HG03571 (cell line): ENCODE measurements at regions not wholly inside any gene's neighbourhood (a gene's known extent, or its start where the extent isn't known, plus 50 kb on each side); places are given as distances from the start of the nearest gene placed in this dataset.

Experiments used
- ATAC-seq: cut with Tn5 transposase; IDR thresholded peaks from one replicate; pipeline ENCODE4 v1.9.1; 2021; ENCODE audit not compliant: unreplicated experiment

DNA sequence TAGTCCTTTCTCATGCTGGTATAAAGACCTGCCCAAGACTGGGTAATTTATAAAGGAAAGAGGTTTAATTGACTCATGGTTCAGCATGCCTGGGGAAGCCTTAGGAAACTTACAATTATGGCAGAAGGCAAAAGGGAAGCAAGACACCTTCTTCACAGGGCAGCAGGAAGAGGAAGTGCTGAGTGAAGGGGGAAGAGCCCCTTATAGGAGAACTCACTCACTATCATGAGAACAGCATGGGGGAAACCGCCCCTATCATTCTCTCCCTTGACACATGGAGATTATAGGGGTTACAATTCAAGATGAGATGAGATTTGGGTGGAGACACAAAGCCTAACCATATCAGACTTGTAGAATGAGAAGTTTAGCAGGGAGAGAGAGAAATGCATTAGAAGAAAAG is 373.3 kb upstream of the DIAPH2 start:
- ATAC-seq = no peak

DNA sequence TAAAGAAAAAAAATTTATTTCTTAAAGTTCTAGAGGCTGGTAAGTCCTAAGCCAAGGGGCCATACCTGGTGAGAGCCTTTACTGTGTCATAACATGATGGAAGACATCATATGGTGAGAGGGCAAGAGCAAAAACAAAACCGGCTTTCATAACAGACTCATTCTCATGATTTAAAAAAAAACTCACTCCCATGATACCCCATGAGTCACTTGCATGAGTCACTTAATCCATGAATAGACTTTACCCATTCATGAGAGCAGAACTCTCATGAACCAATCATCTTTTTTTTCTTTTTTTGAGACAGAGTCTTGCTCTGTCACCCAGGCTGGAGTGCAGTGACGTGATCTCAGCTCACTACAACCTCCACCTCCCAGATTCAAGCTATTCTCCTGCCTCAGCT is 369.7 kb upstream of the DIAPH2 start:
- ATAC-seq = no peak

- ATAC-seq = no peak
Observed at GRCh38 chrX:96361844-96362243, 322.8 kb upstream of the DIAPH2 start.

- no peak for ATAC-seq
Observed at GRCh38 chrX:96372313-96373046, 312.2 kb upstream of the DIAPH2 start.

DNA sequence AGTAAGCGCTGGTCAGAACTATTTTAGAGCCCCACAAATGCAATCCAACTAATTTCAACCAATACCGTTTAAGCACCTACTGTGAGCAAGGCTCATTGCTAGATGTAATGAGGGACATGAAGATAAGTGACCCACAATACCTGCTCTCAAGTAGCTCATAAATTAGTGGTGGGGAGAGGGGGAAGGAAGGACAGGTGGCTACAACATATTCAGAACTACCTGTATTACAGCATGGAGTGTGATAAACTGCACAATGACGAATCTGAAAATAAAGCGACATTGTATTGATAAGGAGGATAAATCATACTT is 311.6 kb upstream of the DIAPH2 start:
- ATAC-seq = no peak

DNA sequence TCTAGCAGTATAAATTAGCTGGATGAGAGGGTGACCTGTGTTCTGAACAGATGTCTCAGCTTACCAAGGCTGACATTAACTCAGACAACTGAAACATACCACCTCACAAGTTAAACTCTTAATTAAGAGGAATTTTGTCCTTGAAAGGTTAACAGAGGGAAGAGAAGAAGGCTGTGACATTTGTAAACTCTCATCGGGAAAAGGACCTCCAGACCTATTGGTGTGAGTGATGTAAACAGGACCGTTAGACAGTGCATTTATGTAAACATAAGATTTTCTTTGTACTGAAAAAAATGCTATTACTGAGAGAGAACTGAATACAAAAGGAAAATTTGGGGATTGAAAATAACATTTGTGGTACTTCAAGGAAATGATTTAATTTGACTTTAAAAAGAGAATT is 308.4 kb upstream of the DIAPH2 start:
- ATAC-seq = no peak

- ATAC-seq = no peak
Observed at GRCh38 chrX:96379951-96380350, 304.7 kb upstream of the DIAPH2 start.

GRCh38 chrX:96382018-96382417 is 302.6 kb upstream of the DIAPH2 start:
- no peak for ATAC-seq

DNA sequence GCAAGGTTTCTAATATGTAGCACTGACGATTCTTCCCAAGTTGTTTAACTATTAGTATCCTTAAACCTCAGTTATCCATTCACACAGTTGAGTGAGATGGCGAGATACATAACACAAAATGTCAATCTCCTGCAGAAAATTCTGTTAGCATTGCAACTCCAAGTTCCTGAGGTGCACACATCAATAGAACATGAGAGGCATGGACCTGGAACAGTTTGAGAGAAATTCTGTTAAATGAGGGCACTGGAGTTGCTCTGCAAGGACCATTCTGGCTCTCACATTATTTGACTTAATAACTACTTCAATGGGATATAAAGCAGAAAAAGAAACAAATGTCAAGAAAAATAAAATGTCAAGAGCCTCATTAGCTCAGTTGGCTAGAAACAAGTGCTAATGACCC is 301.2 kb upstream of the DIAPH2 start:
- no peak for ATAC-seq

GRCh38 chrX:96386325-96386724 is 298.3 kb upstream of the DIAPH2 start:
- no peak for ATAC-seq

DNA sequence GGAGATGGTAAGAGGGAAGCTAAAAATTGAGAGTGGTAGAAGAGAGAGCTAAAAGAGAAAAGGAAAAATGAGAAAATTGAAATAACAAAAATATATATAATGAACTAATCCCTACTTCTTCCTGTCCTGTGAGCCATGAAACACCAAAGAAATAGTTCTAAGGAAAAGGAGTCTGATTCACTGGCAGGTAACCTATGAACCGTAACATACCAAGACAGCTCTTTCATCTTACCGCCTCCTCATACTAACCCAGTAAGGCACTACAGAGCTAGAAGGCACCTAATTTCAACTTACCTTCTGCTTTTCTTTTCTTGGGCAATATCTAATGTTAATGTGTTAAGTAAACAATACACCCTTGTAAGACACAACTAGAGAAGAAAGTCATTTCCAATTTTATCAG is 297.7 kb upstream of the DIAPH2 start:
- ATAC-seq = no peak

DNA sequence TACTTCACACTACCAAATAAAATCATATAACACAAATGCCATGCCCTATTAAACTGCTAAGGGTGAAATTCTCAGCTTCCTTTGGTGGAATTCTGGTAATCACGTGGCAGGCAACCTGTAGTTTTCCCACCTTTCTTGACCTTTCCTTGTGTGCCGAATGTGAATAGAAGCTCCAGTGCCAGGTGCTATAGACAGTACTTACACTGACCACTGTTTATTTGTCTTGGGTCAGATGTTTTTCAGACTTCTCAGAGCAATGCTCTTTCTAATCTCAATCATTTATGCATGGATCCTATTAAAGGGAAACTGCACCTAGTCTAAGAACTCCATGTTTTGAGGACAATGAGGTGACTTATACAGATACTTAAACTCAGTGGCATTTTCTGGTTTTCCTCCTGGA is 296.8 kb upstream of the DIAPH2 start:
- ATAC-seq = no peak

GRCh38 chrX:96389281-96390047 is 295.2 kb upstream of the DIAPH2 start:
- no peak for ATAC-seq

- no peak for ATAC-seq
Observed at GRCh38 chrX:96394598-96394997, 290.0 kb upstream of the DIAPH2 start.

- no peak for ATAC-seq
Observed at GRCh38 chrX:96403446-96403845, 281.2 kb upstream of the DIAPH2 start.

GRCh38 chrX:96405842-96406241 is 278.8 kb upstream of the DIAPH2 start:
- ATAC-seq = no peak

- no peak for ATAC-seq
Observed at GRCh38 chrX:96407072-96407471, 277.6 kb upstream of the DIAPH2 start.

GRCh38 chrX:96407501-96407900 is 277.1 kb upstream of the DIAPH2 start:
- ATAC-seq = no peak

GRCh38 chrX:96407981-96408380 is 276.7 kb upstream of the DIAPH2 start:
- no peak for ATAC-seq

DNA sequence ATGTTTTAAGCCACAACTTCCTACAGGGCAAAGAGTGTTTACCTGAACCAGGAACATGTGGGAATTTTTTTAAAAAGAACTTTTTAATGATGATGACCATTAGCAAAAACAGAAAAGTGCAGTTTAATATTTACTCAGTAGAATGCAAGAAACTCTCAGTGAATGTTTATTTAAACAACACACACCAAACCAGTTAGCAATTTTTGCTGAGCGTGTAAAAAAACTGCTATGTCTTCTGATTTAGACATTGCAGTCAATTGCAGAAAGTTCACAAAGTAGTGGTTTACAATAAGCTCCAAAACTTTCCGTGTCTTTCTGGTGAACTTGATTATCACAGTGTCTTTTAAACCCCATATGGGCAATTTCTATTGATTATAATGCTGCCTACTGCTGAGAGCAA is 273.7 kb upstream of the DIAPH2 start:
- ATAC-seq = no peak

DNA sequence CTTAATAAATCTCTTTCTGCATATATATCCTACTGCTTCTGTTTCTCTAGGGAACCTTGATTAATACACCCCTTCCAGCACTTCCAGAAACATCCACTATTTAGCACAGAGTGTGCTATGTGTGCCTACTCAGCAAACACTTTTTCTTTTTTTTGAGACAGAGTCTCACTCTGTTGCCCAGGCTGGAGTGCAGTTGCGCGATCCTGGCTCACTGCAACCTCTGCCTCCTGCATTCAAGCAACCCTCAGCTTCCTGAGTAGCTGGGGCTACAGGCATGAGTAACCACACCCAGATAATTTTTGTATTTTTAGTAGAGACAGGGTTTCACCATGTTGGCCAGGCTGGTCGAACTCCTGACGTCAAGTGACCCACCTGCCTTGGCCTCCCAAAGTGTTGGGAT is 266.9 kb upstream of the DIAPH2 start:
- ATAC-seq = no peak

DNA sequence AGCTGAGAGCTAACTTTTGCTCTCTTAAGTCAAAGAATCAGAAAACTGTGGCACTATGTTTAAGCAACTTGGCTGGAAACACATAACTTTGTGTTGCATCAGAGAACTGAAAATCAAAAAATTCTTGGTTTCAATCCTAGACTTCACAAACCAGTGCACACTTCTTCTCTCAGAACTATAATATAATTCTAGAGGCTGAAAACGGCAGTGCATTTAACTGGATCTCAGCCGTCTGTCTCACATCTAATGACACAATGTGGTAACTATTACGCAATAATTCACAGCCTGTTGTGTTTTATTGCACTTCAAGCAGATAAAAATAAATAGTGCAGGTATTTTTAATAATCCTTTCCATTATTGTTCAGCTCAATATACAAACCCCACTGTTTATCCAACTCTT is 260.6 kb upstream of the DIAPH2 start:
- no peak for ATAC-seq

DNA sequence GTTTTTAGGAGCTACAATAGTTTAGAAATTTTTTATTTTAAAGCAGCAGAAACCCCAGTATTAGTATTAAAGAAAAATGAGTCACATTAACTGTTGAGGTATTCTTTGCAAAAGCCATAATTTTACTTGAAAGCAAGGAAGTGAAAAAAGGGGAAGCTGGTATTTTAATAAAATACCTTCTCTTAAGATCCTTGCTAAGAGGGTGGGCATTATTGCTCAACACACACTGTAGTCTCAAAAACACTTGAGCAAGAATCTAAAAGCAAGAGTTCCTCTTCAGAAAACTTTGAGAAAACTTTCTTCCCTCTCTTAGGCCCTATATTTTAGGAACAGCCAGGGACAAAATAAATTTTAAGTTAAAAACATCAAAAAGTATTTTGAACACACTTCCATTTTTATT is 259.4 kb upstream of the DIAPH2 start:
- no peak for ATAC-seq
